CD14-positive monocyte (primary cell): ENCODE measurements at regions not wholly inside any gene's neighbourhood (a gene's known extent, or its start where the extent isn't known, plus 50 kb on each side); places are given as distances from the start of the nearest gene placed in this dataset.

Experiments used
- DNase-seq, 3 donors: peaks; one replicate each; pipeline ENCODE4 v3.0.0-alpha.2; 2011 to 2022
- H2AFZ ChIP-seq: 2 replicates; pipeline ENCODE4 v1.6.0; 2012; ENCODE audit warnings: mild to moderate bottlenecking, low read depth, low read length, inconsistent platforms; ENCODE audit not compliant: insufficient read depth, poor library complexity, severe bottlenecking
- H3K27ac ChIP-seq, 2 donors: 1 replicate in 1 of 2; 2 replicates in 1 of 2; pipeline ENCODE4 v1.5.1; 2012 to 2013; ENCODE audit warnings: low read length in 2 of 2, control low read depth in 1 of 2, inconsistent platforms in 1 of 2, low read depth in 1 of 2, mild to moderate bottlenecking in 1 of 2
- H3K27me3 ChIP-seq, 2 donors: one replicate each; pipeline versions ENCODE4 v1.6.0 to v1.6.1; 2011 to 2013; ENCODE audit warnings: low read length in 2 of 2; ENCODE audit not compliant: control insufficient read depth in 2 of 2, insufficient read depth in 2 of 2
- H3K36me3 ChIP-seq, 2 donors: replicated peaks in 1 of 2; 1 replicate in 1 of 2; 2 replicates in 1 of 2; pipeline versions ENCODE4 v1.5.1 to v1.6.1; 2012 to 2013; ENCODE audit warnings: low read length in 2 of 2, control low read depth in 1 of 2, inconsistent platforms in 1 of 2, mild to moderate bottlenecking in 1 of 2; ENCODE audit not compliant: insufficient read depth in 2 of 2, control insufficient read depth in 1 of 2
- H3K4me1 ChIP-seq, 2 donors: 1 replicate in 1 of 2; 2 replicates in 1 of 2; pipeline versions ENCODE4 v1.5.1 to v1.6.1; 2012 to 2013; ENCODE audit warnings: low read length in 2 of 2, control low read depth in 1 of 2, inconsistent platforms in 1 of 2, mild to moderate bottlenecking in 1 of 2, moderate library complexity in 1 of 2; ENCODE audit not compliant: insufficient read depth in 2 of 2, control insufficient read depth in 1 of 2
- H3K4me2 ChIP-seq: replicated peaks from 2 replicates; pipeline ENCODE3; 2012; ENCODE audit warnings: low read length, moderate library complexity, mild to moderate bottlenecking; ENCODE audit not compliant: poor library complexity, severe bottlenecking; ENCODE audit errors: extremely low read depth
- H3K4me3 ChIP-seq, 3 experiments: fragments of 200-600 bp in 1 of 3; sonication (generic) in 1 of 3; replicated peaks in 1 of 3; 1 replicate in 2 of 3; 2 replicates in 1 of 3; pipeline ENCODE4 v1.5.1; 2011 to 2013; ENCODE audit warnings: low read length in 3 of 3, mild to moderate bottlenecking in 3 of 3, control low read depth in 2 of 3, low read depth in 2 of 3, inconsistent platforms in 1 of 3, moderate library complexity in 1 of 3
- H3K79me2 ChIP-seq: 2 replicates; pipeline ENCODE4 v1.6.0; 2012; ENCODE audit warnings: mild to moderate bottlenecking, control low read depth, inconsistent platforms, low read length, moderate library complexity; ENCODE audit not compliant: insufficient read depth
- H3K9ac ChIP-seq: 2 replicates; pipeline ENCODE4 v1.6.0; 2017; ENCODE audit warnings: low read length, mild to moderate bottlenecking; ENCODE audit not compliant: insufficient read depth, poor library complexity, severe bottlenecking
- H3K9me3 ChIP-seq, 2 donors: replicated peaks in 1 of 2; 1 replicate in 1 of 2; 2 replicates in 1 of 2; pipeline versions ENCODE4 v1.5.1 to v1.6.1; 2012 to 2013; ENCODE audit warnings: low read length in 2 of 2, control low read depth in 1 of 2; ENCODE audit not compliant: control insufficient read depth in 1 of 2, insufficient read depth in 1 of 2
- H4K20me1 ChIP-seq: 2 replicates; pipeline ENCODE4 v1.6.0; 2012; ENCODE audit warnings: mild to moderate bottlenecking, low read length, control low read depth, moderate library complexity; ENCODE audit not compliant: insufficient read depth
- H3K27ac Mint-ChIP-seq, 7 donors: one replicate each; pipeline ENCODE4 v1.8.0; 2020; ENCODE audit warnings: mild to moderate bottlenecking in 7 of 7, mixed read lengths in 7 of 7, moderate library complexity in 6 of 7, inconsistent platforms in 2 of 7
- H3K27me3 Mint-ChIP-seq, 3 donors: one replicate each; pipeline ENCODE4 v1.8.0; 2021 to 2022; ENCODE audit warnings: low read depth in 3 of 3, mild to moderate bottlenecking in 3 of 3, mixed read lengths in 3 of 3, moderate library complexity in 3 of 3, inconsistent platforms in 1 of 3
- H3K36me3 Mint-ChIP-seq, 2 donors: one replicate each; pipeline ENCODE4 v1.8.0; 2020; ENCODE audit warnings: mixed read lengths in 2 of 2, inconsistent platforms in 1 of 2, mild to moderate bottlenecking in 1 of 2
- H3K4me1 Mint-ChIP-seq: one replicate; pipeline ENCODE4 v1.8.0; 2020; ENCODE audit warnings: mild to moderate bottlenecking, mixed read lengths
- H3K4me3 Mint-ChIP-seq, 2 donors: one replicate each; pipeline ENCODE4 v1.8.0; 2020; ENCODE audit warnings: mild to moderate bottlenecking in 2 of 2, mixed read lengths in 2 of 2, moderate library complexity in 1 of 2
- H3K9me3 Mint-ChIP-seq, 7 donors: one replicate each; pipeline ENCODE4 v1.8.0; 2020 to 2022; ENCODE audit warnings: mixed read lengths in 7 of 7, mild to moderate bottlenecking in 6 of 7, moderate library complexity in 6 of 7, inconsistent platforms in 2 of 7
- WGBS: methylation state at CpG from one replicate; pipeline ENCODE4 v1.1.5; 2013; ENCODE audit warnings: missing lambda C conversion rate; ENCODE audit not compliant: insufficient coverage; 5-methylcytosine and 5-hydroxymethylcytosine counted together
- intact Hi-C, 2 donors: fragments of 100-400 bp; cut with micrococcal nuclease; formaldehyde crosslinking; loops; one replicate each; pipeline versions ENCODE4 v1.15.0 to v1.15.1; 2023
- TF ChIP-seq, protein P1 (sequence below): fragments of 200-600 bp; IDR thresholded peaks from one replicate; pipeline ENCODE4 v1.8.0; 2022; ENCODE audit warnings: antibody characterized with exemption, mild to moderate bottlenecking

DNA sequence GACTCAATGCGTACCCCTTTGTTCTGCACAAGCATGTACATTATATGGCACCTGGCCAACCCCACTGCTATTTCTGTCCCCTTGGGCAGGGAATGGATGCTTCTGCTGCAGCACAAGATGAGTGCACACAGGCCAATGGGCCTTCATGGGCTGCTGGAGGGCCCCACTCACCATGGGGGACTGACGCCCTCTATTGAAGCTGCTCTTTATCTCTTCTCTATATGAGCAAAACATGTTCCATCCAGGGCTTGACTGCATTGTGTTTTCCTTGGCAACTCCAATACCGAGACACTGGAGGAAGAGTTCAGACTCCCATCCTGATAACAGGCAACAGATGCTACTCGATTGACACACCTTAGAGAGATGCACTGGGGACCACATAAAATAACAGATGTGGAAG, 251.6 kb upstream of the NCKAP5 start:
- H3K36me3 ChIP-seq: no peaks in the 10 kb centered on the region
- H3K4me3 ChIP-seq: no peak overlapping the region
- intact Hi-C loops: no loop called here
- H3K4me1 Mint-ChIP-seq: no peaks in the 10 kb centered on the region
- H3K27me3 Mint-ChIP-seq: peaks cover 0 to 3% (median 2%) of the 10 kb centered on the region in 3 donors
- H2AFZ ChIP-seq: no peak overlapping the region
- 83% methylated on average over 2 of the region's 4 CpGs for WGBS
- H3K9me3 Mint-ChIP-seq: peaks cover 0 to 20% (median 6%) of the 10 kb centered on the region in 7 donors
- no peaks in the 10 kb centered on the region for H3K79me2 ChIP-seq
- no peak overlapping the region for H3K27ac Mint-ChIP-seq
- DNase-seq: no peak
- H3K9ac ChIP-seq: no peak overlapping the region
- H3K9me3 ChIP-seq: peaks cover 4 to 11% of the 10 kb centered on the region in 2 donors
- no peaks in the 10 kb centered on the region for H3K27me3 ChIP-seq
- no peaks in the 10 kb centered on the region for H3K36me3 Mint-ChIP-seq
- H4K20me1 ChIP-seq: no peaks in the 10 kb centered on the region
- no peak overlapping the region for H3K4me2 ChIP-seq
- no peaks in the 10 kb centered on the region for H3K4me1 ChIP-seq
- H3K27ac ChIP-seq: no peak overlapping the region
- H3K4me3 Mint-ChIP-seq: no peak overlapping the region
- TF ChIP-seq, protein P1, sequence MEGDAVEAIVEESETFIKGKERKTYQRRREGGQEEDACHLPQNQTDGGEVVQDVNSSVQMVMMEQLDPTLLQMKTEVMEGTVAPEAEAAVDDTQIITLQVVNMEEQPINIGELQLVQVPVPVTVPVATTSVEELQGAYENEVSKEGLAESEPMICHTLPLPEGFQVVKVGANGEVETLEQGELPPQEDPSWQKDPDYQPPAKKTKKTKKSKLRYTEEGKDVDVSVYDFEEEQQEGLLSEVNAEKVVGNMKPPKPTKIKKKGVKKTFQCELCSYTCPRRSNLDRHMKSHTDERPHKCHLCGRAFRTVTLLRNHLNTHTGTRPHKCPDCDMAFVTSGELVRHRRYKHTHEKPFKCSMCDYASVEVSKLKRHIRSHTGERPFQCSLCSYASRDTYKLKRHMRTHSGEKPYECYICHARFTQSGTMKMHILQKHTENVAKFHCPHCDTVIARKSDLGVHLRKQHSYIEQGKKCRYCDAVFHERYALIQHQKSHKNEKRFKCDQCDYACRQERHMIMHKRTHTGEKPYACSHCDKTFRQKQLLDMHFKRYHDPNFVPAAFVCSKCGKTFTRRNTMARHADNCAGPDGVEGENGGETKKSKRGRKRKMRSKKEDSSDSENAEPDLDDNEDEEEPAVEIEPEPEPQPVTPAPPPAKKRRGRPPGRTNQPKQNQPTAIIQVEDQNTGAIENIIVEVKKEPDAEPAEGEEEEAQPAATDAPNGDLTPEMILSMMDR: no peak

DNA sequence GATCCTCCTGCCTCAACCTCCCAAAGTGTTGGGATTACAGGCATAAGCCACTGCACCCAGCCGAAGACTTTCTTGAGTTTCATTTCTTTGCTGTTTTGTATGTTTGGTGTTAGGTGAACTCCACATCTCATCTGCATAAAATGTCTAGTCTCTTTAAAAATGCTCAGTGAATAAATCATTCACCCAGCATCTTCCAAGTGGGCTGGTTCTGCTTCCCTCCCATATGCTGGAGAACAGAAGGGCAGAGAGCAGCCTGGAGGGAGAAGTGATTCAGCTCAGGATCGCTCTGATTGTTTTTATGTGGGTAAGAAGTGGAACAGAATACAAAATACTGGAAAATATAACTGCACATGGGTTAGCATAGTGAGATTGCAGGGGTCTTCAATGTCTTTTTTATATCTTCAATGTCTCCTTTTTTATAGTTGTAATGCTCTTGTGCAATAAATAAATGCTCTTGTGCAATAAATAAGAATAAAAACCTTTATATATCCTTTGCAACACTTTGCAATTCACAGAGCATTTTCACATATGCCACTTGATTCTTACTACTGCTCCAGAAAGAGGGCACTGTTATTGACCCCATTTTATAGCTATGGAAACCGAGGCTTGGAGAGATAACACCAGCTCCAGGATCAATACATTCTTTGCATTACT, 253.0 kb upstream of the NCKAP5 start:
- Histone ChIP-seq H3K4me2 (no peak overlapping the region), H3K36me3 (no peaks in the 10 kb centered on the region), H3K4me1 (no peaks in the 10 kb centered on the region), H3K9me3 (no peaks in the 10 kb centered on the region), H3K27ac (no peak overlapping the region), H3K79me2 (no peaks in the 10 kb centered on the region), H3K9ac (no peak overlapping the region), H3K27me3 (no peaks in the 10 kb centered on the region), H2AFZ (no peak overlapping the region), H4K20me1 (no peaks in the 10 kb centered on the region), H3K4me3 (no peak overlapping the region)
- intact Hi-C loops: no loop called here
- no peak overlapping the region for H3K4me3 Mint-ChIP-seq
- TF ChIP-seq, protein P1: no peak
- H3K4me1 Mint-ChIP-seq: no peaks in the 10 kb centered on the region
- peaks cover 0 to 3% (median 2%) of the 10 kb centered on the region in 3 donors for H3K27me3 Mint-ChIP-seq
- no peak for DNase-seq
- peaks cover 0 to 7% (median under 1%) of the 10 kb centered on the region in 7 donors for H3K9me3 Mint-ChIP-seq
- no peak overlapping the region for H3K27ac Mint-ChIP-seq
- WGBS: no CpG with 5 or more reads among the region's 3 CpGs
- no peaks in the 10 kb centered on the region for H3K36me3 Mint-ChIP-seq
